Retinal pigment epithelial cell (primary cell): ENCODE measurements at regions not wholly inside any gene's neighbourhood (a gene's known extent, or its start where the extent isn't known, plus 50 kb on each side); places are given as distances from the start of the nearest gene placed in this dataset.
"Not testable (repeated sequence)": the region's sequence is repeated elsewhere in the genome, so short reads cannot be mapped to it uniquely, and the experiment has no call there.

Source experiments
- DNase-seq: peaks from one replicate; pipeline ENCODE4 v3.0.0-alpha.2; 2010; ENCODE audit warnings: low read depth
- H3K4me3 ChIP-seq: 2 replicates; pipeline ENCODE4 v1.5.1; 2011; ENCODE audit warnings: mild to moderate bottlenecking, low read length, control low read depth, moderate library complexity
- TF ChIP-seq, protein P1 (sequence below): conservative IDR thresholded peaks from 2 replicates; pipeline ENCODE4 v1.5.1; 2011; ENCODE audit warnings: low read depth, low read length, control low read depth, inconsistent platforms

GRCh38 chr22:48720662-48721394 is 1106.8 kb downstream of the BRD1 start:
- H3K4me3 ChIP-seq, result no peak overlapping the region

GRCh38 chr22:48719978-48720661 is 1107.6 kb downstream of the BRD1 start:
- no peak for DNase-seq
- H3K4me3 ChIP-seq, result no peak overlapping the region
- TF ChIP-seq, protein P1, sequence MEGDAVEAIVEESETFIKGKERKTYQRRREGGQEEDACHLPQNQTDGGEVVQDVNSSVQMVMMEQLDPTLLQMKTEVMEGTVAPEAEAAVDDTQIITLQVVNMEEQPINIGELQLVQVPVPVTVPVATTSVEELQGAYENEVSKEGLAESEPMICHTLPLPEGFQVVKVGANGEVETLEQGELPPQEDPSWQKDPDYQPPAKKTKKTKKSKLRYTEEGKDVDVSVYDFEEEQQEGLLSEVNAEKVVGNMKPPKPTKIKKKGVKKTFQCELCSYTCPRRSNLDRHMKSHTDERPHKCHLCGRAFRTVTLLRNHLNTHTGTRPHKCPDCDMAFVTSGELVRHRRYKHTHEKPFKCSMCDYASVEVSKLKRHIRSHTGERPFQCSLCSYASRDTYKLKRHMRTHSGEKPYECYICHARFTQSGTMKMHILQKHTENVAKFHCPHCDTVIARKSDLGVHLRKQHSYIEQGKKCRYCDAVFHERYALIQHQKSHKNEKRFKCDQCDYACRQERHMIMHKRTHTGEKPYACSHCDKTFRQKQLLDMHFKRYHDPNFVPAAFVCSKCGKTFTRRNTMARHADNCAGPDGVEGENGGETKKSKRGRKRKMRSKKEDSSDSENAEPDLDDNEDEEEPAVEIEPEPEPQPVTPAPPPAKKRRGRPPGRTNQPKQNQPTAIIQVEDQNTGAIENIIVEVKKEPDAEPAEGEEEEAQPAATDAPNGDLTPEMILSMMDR, result no peak

More at GRCh38 chr22:48720662-48721394, 1106.8 kb downstream of the BRD1 start:
- TF ChIP-seq, protein P1, result no peak
- no peak for DNase-seq

- TF ChIP-seq, protein P1, result no peak
- no peak overlapping the region for H3K4me3 ChIP-seq
- DNase-seq, result no peak
Observed at GRCh38 chr22:48718818-48719500, 1108.7 kb downstream of the BRD1 start.

- DNase-seq, result no peak
- no peak overlapping the region for H3K4me3 ChIP-seq
- TF ChIP-seq, protein P1, result no peak
Observed at GRCh38 chr22:48717883-48718817, 1109.5 kb downstream of the BRD1 start.

DNA sequence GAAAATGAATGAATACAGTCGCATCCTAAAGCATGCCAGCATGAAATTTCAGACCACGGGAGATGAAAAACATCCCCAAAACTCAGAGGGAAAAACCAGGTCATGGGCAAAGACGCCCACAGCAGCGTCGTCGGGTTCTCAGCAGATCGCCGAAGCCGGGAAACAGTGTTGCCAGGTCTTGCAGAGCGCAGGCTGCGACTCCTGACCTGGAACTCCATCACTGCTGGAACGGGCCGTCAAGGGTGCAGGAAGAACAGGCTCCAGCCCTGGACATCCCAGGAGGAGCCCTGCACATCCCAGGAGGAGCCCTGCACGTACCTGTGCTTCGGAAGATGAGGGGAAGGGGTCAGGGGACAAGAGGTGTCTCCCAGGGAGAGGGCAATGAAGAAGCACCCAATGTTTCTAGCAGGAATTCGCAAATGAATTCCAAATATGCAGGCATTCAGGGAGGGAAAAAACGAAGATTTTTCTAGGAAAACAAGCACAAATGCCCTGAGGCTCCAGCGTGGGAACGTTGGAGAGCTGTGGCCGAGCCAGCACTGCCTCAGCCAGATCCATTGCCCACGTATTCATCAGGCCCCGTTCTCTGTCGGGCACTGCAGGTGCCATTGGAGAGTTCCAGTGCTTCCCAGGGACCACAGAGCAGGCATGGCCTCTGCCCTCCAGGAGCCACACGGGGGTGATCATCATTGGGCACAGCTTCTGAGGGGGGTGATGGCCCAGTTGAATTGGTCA is 1110.4 kb downstream of the BRD1 start:
- no peak for DNase-seq
- no peak overlapping the region for H3K4me3 ChIP-seq
- TF ChIP-seq, protein P1, result no peak

GRCh38 chr22:48716154-48716553 is 1111.5 kb downstream of the BRD1 start:
- not testable (repeated sequence) for DNase-seq, H3K4me3 ChIP-seq
